Panc1 (cell line): ENCODE measurements at regions not wholly inside any gene's neighbourhood (a gene's known extent, or its start where the extent isn't known, plus 50 kb on each side); places are given as distances from the start of the nearest gene placed in this dataset.

Experiments used
- ATAC-seq: fragments of 200-7000 bp; cut with Tn5 transposase; 2 replicates; pipeline ENCODE4 v1.9.1; 2020; ENCODE audit warnings: mild to moderate bottlenecking, moderate library complexity
- BruUV-seq: library from RNA; stranded (reverse); fragments of 400-500 nt; replicated peaks from 2 replicates; lab custom pipeline; 2021; lab: Mats Ljungman, UMichigan
- CTCF ChIA-PET: fragments of 300-600 bp; sonication (Branson Sonifier 250); formaldehyde crosslinking; loops from one replicate; lab custom pipeline; 2022; ENCODE audit warnings: antibody characterized with exemption; lab: Charles Lee
- POLR2A ChIA-PET: fragments of 300-600 bp; sonication (Branson Sonifier 250); formaldehyde crosslinking; loops from one replicate; lab custom pipeline; 2022; ENCODE audit warnings: antibody characterized with exemption; lab: Charles Lee
- DNase-seq: peaks from one replicate; pipeline ENCODE4 v3.0.0-alpha.2; 2010; ENCODE audit warnings: low read depth, low spot score
- H3K27ac ChIP-seq: 2 replicates; pipeline ENCODE4 v1.5.1; 2011; ENCODE audit warnings: mild to moderate bottlenecking, low read length, inconsistent platforms
- H3K27me3 ChIP-seq: fragments of 200-500 bp; sonication (Bioruptor generic); 2 replicates; pipeline ENCODE4 v1.6.0; 2014; ENCODE audit warnings: low read length, inconsistent platforms; ENCODE audit not compliant: control insufficient read depth, insufficient read depth
- H3K36me3 ChIP-seq: fragments of 200-500 bp; sonication (Bioruptor generic); 2 replicates; pipeline ENCODE4 v1.5.1; 2014; ENCODE audit warnings: inconsistent platforms, mild to moderate bottlenecking, low read length, moderate library complexity; ENCODE audit not compliant: control insufficient read depth, insufficient read depth
- H3K4me1 ChIP-seq: 2 replicates; pipeline ENCODE4 v1.5.1; 2011; ENCODE audit warnings: inconsistent platforms, mild to moderate bottlenecking, low read length, moderate library complexity; ENCODE audit not compliant: control insufficient read depth, insufficient read depth
- H3K4me3 ChIP-seq, 2 experiments: 2 replicates each; pipeline ENCODE4 v1.5.1; 2011 to 2012; ENCODE audit warnings: low read depth in 2 of 2, low read length in 2 of 2, mild to moderate bottlenecking in 2 of 2, inconsistent platforms in 1 of 2, moderate library complexity in 1 of 2
- H3K9me3 ChIP-seq: fragments of 200-500 bp; sonication (Bioruptor generic); 2 replicates; pipeline ENCODE4 v1.5.1; 2014; ENCODE audit warnings: low read depth, mild to moderate bottlenecking, inconsistent platforms, low read length, moderate library complexity; ENCODE audit not compliant: control insufficient read depth, insufficient read depth
- CTCF ChIP-seq: fragments of 450-650 bp; IDR thresholded peaks from 2 replicates; pipeline ENCODE4 v1.5.1; 2017; ENCODE audit warnings: mild to moderate bottlenecking
- POLR2AphosphoS5 ChIP-seq: IDR thresholded peaks from 2 replicates; pipeline ENCODE4 v1.6.1; 2012; ENCODE audit warnings: mild to moderate bottlenecking, low read depth, low read length, moderate library complexity
- REST ChIP-seq, 2 experiments: IDR thresholded peaks; 2 replicates each; pipeline ENCODE4 v1.6.1; 2011 to 2012; ENCODE audit warnings: low read depth in 2 of 2, control low read depth in 1 of 2, low read length in 1 of 2, mild to moderate bottlenecking in 1 of 2, moderate library complexity in 1 of 2; ENCODE audit not compliant: insufficient read depth in 1 of 2
- SIN3A ChIP-seq: IDR thresholded peaks from 2 replicates; pipeline ENCODE4 v1.6.1; 2012; ENCODE audit warnings: low read depth, mild to moderate bottlenecking, low read length, moderate library complexity, borderline replicate concordance; ENCODE audit not compliant: insufficient read depth
- TCF7L2 ChIP-seq: IDR thresholded peaks from 2 replicates; pipeline ENCODE4 v1.6.1; 2011; ENCODE audit warnings: mild to moderate bottlenecking, low read depth, low read length, inconsistent platforms
- in situ Hi-C: cut with HindIII; loops from 2 replicates; pipeline ENCODE4 v1.10.0; 2016; ENCODE audit warnings: low sequenced_read_pairs, low pct_unique_long_range_greater_than_20kb
- intact Hi-C: fragments of 100-400 bp; cut with micrococcal nuclease; formaldehyde crosslinking; loops from one replicate; pipeline ENCODE4 v1.10.0; 2022; ENCODE audit not compliant: unreplicated experiment

GRCh38 chr6:126140015-126140414 lies 153.7 kb downstream of the TRMT11 start:
- in situ Hi-C loops (no loop called here), intact Hi-C loops (no loop called here)
- TF ChIP-seq SIN3A (no peak), POLR2AphosphoS5 (no peak), REST (IDR thresholded peaks at IDR 0.05; ENCODE audit: insufficient read depth in 1 of 2, low read depth in 2 of 2, low read length in 1 of 2) (no peak), CTCF (no peak), TCF7L2 (no peak)
- CTCF ChIA-PET: no interaction called here
- no peaks in the 10 kb centered on the region for H3K9me3 ChIP-seq
- DNase-seq (no peak), ATAC-seq (no peak)
- no peaks in the 10 kb centered on the region for H3K36me3 ChIP-seq
- no TSS peak for BruUV-seq
- no peaks in the 10 kb centered on the region for H3K4me1 ChIP-seq
- no peaks in the 10 kb centered on the region for H3K27me3 ChIP-seq
- H3K4me3 ChIP-seq: no peak overlapping the region
- POLR2A ChIA-PET: no interaction called here
- no peak overlapping the region for H3K27ac ChIP-seq

- Histone ChIP-seq H3K27me3 (no peaks in the 10 kb centered on the region), H3K36me3 (no peaks in the 10 kb centered on the region), H3K9me3 (no peaks in the 10 kb centered on the region), H3K27ac (no peak overlapping the region), H3K4me3 (no peak overlapping the region), H3K4me1 (no peaks in the 10 kb centered on the region)
- ATAC-seq (no peak), DNase-seq (no peak)
- ChIA-PET POLR2A (no interaction called here), CTCF (no interaction called here)
- in situ Hi-C loops: no loop called here
- intact Hi-C loops: no loop called here
- BruUV-seq: no TSS peak
- no peak for TF ChIP-seq CTCF
- TF ChIP-seq REST (IDR thresholded peaks at IDR 0.05; ENCODE audit: insufficient read depth in 1 of 2, low read depth in 2 of 2, low read length in 1 of 2): no peak
- TF ChIP-seq SIN3A: no peak
- no peak for TF ChIP-seq TCF7L2
- TF ChIP-seq POLR2AphosphoS5: no peak
Observed at GRCh38 chr6:126143761-126144251, 157.5 kb downstream of the TRMT11 start.
